Esophagus muscularis mucosa (tissue), 4 donors: ENCODE measurements at regions not wholly inside any gene's neighbourhood (a gene's known extent, or its start where the extent isn't known, plus 50 kb on each side); places are given as distances from the start of the nearest gene placed in this dataset.
"Not testable (repeated sequence)": the region's sequence is repeated elsewhere in the genome, so short reads cannot be mapped to it uniquely, and the experiment has no call there.

Source experiments
- DNase-seq: peaks from one replicate; pipeline ENCODE4 v3.0.0-alpha.2; 2017; ENCODE audit errors: extremely low spot score
- H3K27ac ChIP-seq, 4 donors: fragments of 200-600 bp; sonication (generic); replicated peaks in 1 of 4; 1 replicate in 3 of 4; 2 replicates in 1 of 4; pipeline ENCODE4 v1.5.1; 2016 to 2019; ENCODE audit warnings: mild to moderate bottlenecking in 1 of 4
- H3K27me3 ChIP-seq, 4 donors: fragments of 200-600 bp; sonication (generic); one replicate each; pipeline versions ENCODE4 v1.5.1 to v1.6.0; 2016 to 2019
- H3K36me3 ChIP-seq, 4 donors: fragments of 200-600 bp; sonication (generic); one replicate each; pipeline ENCODE4 v1.5.1; 2016 to 2019
- H3K4me1 ChIP-seq, 4 donors: fragments of 200-600 bp; sonication (generic); one replicate each; pipeline ENCODE4 v1.5.1; 2016 to 2019
- H3K4me3 ChIP-seq, 4 donors: fragments of 200-600 bp; sonication (generic); 1 replicate in 2 of 4; 2 replicates in 2 of 4; pipeline ENCODE4 v1.5.1; 2016 to 2019; ENCODE audit warnings: mild to moderate bottlenecking in 4 of 4, moderate library complexity in 1 of 4
- H3K9me3 ChIP-seq, 4 donors: fragments of 200-600 bp; sonication (generic); 1 replicate in 3 of 4; 2 replicates in 1 of 4; pipeline ENCODE4 v1.5.1; 2016 to 2019
- CTCF ChIP-seq, 3 experiments: fragments of 200-600 bp in 2 of 3; fragments of 450-650 bp in 1 of 3; sonication (generic) in 2 of 3; IDR thresholded peaks; one replicate each; pipeline ENCODE4 v1.5.1; 2017 to 2019; ENCODE audit warnings: antibody characterized with exemption in 3 of 3, mild to moderate bottlenecking in 2 of 3, moderate library complexity in 1 of 3
- EP300 ChIP-seq: sonication (generic); formaldehyde crosslinking; IDR thresholded peaks from one replicate; pipeline ENCODE4 v1.6.1; 2017; ENCODE audit warnings: antibody characterized with exemption
- POLR2A ChIP-seq: fragments of 450-650 bp; IDR thresholded peaks from one replicate; pipeline ENCODE4 v1.6.1; 2017; ENCODE audit warnings: antibody characterized with exemption, moderate library complexity, mild to moderate bottlenecking, low read depth
- POLR2AphosphoS5 ChIP-seq, 2 donors: sonication (generic); formaldehyde crosslinking; IDR thresholded peaks; one replicate each; pipeline ENCODE4 v1.6.1; 2017; ENCODE audit warnings: antibody characterized with exemption in 2 of 2
- WGBS: methylation state at CpG from one replicate; pipeline ENCODE4 v1.1.5; 2018; 5-methylcytosine and 5-hydroxymethylcytosine counted together
- intact Hi-C: fragments of 100-400 bp; cut with DNase I; formaldehyde crosslinking; loops from one replicate; pipeline ENCODE4 v1.15.1; 2023

GRCh38 chr9:99666571-99666970 lies 155.1 kb upstream of the NR4A3 start:
- TF ChIP-seq POLR2AphosphoS5 (IDR thresholded peaks at IDR 0.05) (no peak), POLR2A (no peak), EP300 (no peak)

DNA sequence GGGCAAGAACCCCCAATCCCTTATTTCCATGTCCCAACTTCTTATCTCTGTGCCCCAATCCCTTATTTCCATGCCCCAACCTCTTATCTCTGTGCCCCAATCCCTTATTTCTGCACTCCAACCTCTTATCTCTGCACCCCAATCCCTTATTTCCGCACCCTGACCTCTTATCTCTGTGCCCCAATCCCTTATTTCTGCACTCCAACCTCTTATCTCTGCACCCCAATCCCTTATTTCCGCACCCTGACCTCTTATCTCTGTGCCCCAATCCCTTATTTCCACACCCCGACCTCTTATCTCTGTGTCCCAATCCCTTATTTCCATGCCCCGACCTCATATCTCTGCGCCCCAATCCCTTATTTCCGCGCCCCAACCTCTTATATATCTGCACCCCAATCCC lies 150.8 kb upstream of the NR4A3 start:
- DNase-seq, H3K4me1 ChIP-seq, H3K27me3 ChIP-seq, H3K27ac ChIP-seq, intact Hi-C loops, H3K9me3 ChIP-seq, H3K4me3 ChIP-seq, H3K36me3 ChIP-seq: not testable (repeated sequence)
- 94% methylated on average over 7 of the region's 7 CpGs for WGBS

More at GRCh38 chr9:99666571-99666970, 155.1 kb upstream of the NR4A3 start:
- Histone ChIP-seq H3K36me3 (no peaks in the 10 kb centered on the region), H3K27ac (no peak overlapping the region), H3K9me3 (no peaks in the 10 kb centered on the region), H3K4me3 (no peak overlapping the region), H3K4me1 (no peaks in the 10 kb centered on the region), H3K27me3 (no peaks in the 10 kb centered on the region)
- intact Hi-C loops, result no loop called here
- DNase-seq, result no peak

- no peak for TF ChIP-seq POLR2AphosphoS5 (IDR thresholded peaks at IDR 0.05)
- Histone ChIP-seq H3K27me3 (no peaks in the 10 kb centered on the region), H3K36me3 (no peaks in the 10 kb centered on the region), H3K9me3 (peaks cover 0 to 5% (median 0%) of the 10 kb centered on the region in 4 donors), H3K4me1 (peaks cover 0 to 12% (median 5%) of the 10 kb centered on the region in 4 donors), H3K4me3 (no peak overlapping the region), H3K27ac (no peak overlapping the region)
- 32% methylated on average over 1 of the region's 1 CpG for WGBS
- intact Hi-C loops, result no loop called here
- no peak for DNase-seq
Observed at GRCh38 chr9:99677281-99677680, 144.4 kb upstream of the NR4A3 start.

DNA sequence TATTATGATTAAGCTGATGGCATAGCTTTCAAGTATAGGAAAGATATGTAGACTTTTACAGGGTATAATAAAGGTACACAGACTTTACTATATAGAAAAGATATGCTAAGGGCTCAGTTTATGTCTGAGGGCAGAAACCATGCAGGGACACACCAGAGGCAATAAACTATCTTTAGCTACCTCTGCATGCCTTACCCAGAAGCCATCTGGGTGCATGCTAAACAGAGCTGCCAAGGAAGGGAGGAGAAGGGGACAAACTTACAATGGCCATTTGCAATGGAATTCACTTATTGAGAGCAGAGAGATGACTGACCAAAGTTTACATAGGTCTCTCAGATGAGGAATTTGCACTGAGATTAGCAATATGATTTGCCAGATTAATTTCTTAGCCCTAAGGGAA lies 143.1 kb upstream of the NR4A3 start:
- H3K27me3 ChIP-seq, result no peaks in the 10 kb centered on the region
- no peaks in the 10 kb centered on the region for H3K36me3 ChIP-seq
- no peak for DNase-seq
- peaks cover 0 to 6% (median 0%) of the 10 kb centered on the region in 4 donors for H3K9me3 ChIP-seq
- H3K4me3 ChIP-seq, result no peak overlapping the region
- intact Hi-C loops, result no loop called here
- peaks cover 0 to 12% (median 5%) of the 10 kb centered on the region in 4 donors for H3K4me1 ChIP-seq
- no peak for TF ChIP-seq EP300
- no peak for TF ChIP-seq CTCF (IDR thresholded peaks at IDR 0.05)
- TF ChIP-seq POLR2A, result no peak
- TF ChIP-seq POLR2AphosphoS5 (IDR thresholded peaks at IDR 0.05), result no peak
- H3K27ac ChIP-seq, result no peak overlapping the region

GRCh38 chr9:99680191-99680590 lies 141.5 kb upstream of the NR4A3 start:
- Histone ChIP-seq H3K36me3 (no peaks in the 10 kb centered on the region), H3K27me3 (no peaks in the 10 kb centered on the region), H3K4me3 (no peak overlapping the region), H3K27ac (no peak overlapping the region), H3K4me1 (peaks cover 0 to 12% (median 5%) of the 10 kb centered on the region in 4 donors), H3K9me3 (peaks cover 0 to 6% (median 0%) of the 10 kb centered on the region in 4 donors)
- no peak for DNase-seq
- TF ChIP-seq POLR2A, result no peak
- TF ChIP-seq EP300, result no peak
- no peak for TF ChIP-seq POLR2AphosphoS5 (IDR thresholded peaks at IDR 0.05)
- TF ChIP-seq CTCF (IDR thresholded peaks at IDR 0.05), result no peak
- intact Hi-C loops, result no loop called here
- 14% methylated on average over 1 of the region's 1 CpG for WGBS

DNA sequence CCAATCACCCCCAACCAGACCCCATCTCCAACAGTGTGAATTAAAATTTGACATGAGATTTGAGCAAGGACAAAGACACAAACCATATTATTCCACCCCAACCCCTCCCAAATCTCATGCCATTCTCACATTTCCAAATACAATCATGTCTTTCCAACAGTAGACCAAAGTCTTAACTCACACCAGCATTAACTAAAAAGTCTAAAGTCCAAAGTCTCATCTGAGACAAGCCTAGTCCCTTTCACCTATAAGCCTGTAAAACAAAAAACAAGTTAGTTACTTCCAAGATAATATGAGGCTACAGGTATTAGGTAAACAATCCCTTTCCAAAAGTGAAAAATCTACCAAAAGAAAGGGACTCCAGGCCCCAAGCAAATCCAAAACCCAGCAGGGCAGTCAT lies 140.6 kb upstream of the NR4A3 start:
- Histone ChIP-seq H3K4me1 (peaks cover 0 to 12% (median 5%) of the 10 kb centered on the region in 4 donors), H3K27me3 (no peaks in the 10 kb centered on the region), H3K27ac (no peak overlapping the region), H3K4me3 (no peak overlapping the region), H3K36me3 (no peaks in the 10 kb centered on the region), H3K9me3 (peaks cover 0 to 6% (median 0%) of the 10 kb centered on the region in 4 donors)
- intact Hi-C loops, result no loop called here
- no peak for TF ChIP-seq EP300
- no peak for TF ChIP-seq POLR2AphosphoS5 (IDR thresholded peaks at IDR 0.05)
- TF ChIP-seq POLR2A, result no peak
- no peak for TF ChIP-seq CTCF (IDR thresholded peaks at IDR 0.05)
- no peak for DNase-seq
